ENCODE measurements at regions not wholly inside any gene's neighbourhood (a gene's known extent, or its start where the extent isn't known, plus 50 kb on each side); places are given as distances from the start of the nearest gene placed in this dataset.
"Not testable (repeated sequence)": the region's sequence is repeated elsewhere in the genome, so short reads cannot be mapped to it uniquely, and the experiment has no call there.

GRCh38 chr1:223952801-223953200 is 107.1 kb upstream of the TP53BP2 start:
- FAIRE-seq, result not testable (repeated sequence)

- not testable (repeated sequence) for FAIRE-seq
Observed at GRCh38 chr1:223951551-223951950, 105.8 kb upstream of the TP53BP2 start.

GRCh38 chr1:223949944-223950343 is 104.2 kb upstream of the TP53BP2 start:
- not testable (repeated sequence) for FAIRE-seq

GRCh38 chr1:223948041-223948440 is 102.3 kb upstream of the TP53BP2 start:
- FAIRE-seq, result not testable (repeated sequence)

GRCh38 chr1:223936592-223936991 is 90.8 kb upstream of the TP53BP2 start:
- FAIRE-seq, result not testable (repeated sequence)

GRCh38 chr1:223931476-223931875 is 85.7 kb upstream of the TP53BP2 start:
- not testable (repeated sequence) for FAIRE-seq

GRCh38 chr1:223920805-223921204 is 75.1 kb upstream of the TP53BP2 start:
- FAIRE-seq, result not testable (repeated sequence)

GRCh38 chr1:223915476-223915875 is 69.7 kb upstream of the TP53BP2 start:
- not testable (repeated sequence) for FAIRE-seq

GRCh38 chr1:223913715-223914114 is 68.0 kb upstream of the TP53BP2 start:
- not testable (repeated sequence) for FAIRE-seq

GRCh38 chr1:223907943-223908587 is 62.3 kb upstream of the TP53BP2 start:
- FAIRE-seq, result not testable (repeated sequence)

GRCh38 chr1:223903221-223903620 is 57.5 kb upstream of the TP53BP2 start:
- not testable (repeated sequence) for FAIRE-seq

GRCh38 chr1:223899775-223900174 is 54.0 kb upstream of the TP53BP2 start:
- FAIRE-seq, result not testable (repeated sequence)

- FAIRE-seq, result not testable (repeated sequence)
Observed at GRCh38 chr1:223897097-223897496, 51.4 kb upstream of the TP53BP2 start.

- FAIRE-seq, result not testable (repeated sequence)
Observed at GRCh38 chr1:223895950-223896349, 50.2 kb upstream of the TP53BP2 start.

All from G401.6 (cell line).